Kidney epithelial cell (primary cell): ENCODE measurements at regions not wholly inside any gene's neighbourhood (a gene's known extent, or its start where the extent isn't known, plus 50 kb on each side); places are given as distances from the start of the nearest gene placed in this dataset.
"Not testable (repeated sequence)": the region's sequence is repeated elsewhere in the genome, so short reads cannot be mapped to it uniquely, and the experiment has no call there.

Experiments used
- DNase-seq: peaks from one replicate; pipeline ENCODE4 v3.0.0-alpha.2; 2010; ENCODE audit warnings: low read depth
- H3K27me3 ChIP-seq: 2 replicates; pipeline ENCODE4 v1.6.0; 2011; ENCODE audit warnings: low read length; ENCODE audit not compliant: control insufficient read depth, insufficient read depth
- H3K36me3 ChIP-seq: 2 replicates; pipeline ENCODE4 v1.5.1; 2011; ENCODE audit warnings: low read length; ENCODE audit not compliant: control insufficient read depth, insufficient read depth
- H3K4me3 ChIP-seq: 2 replicates; pipeline ENCODE4 v1.5.1; 2011; ENCODE audit warnings: low read depth, mild to moderate bottlenecking, control low read depth, low read length
- TF ChIP-seq, protein P1 (sequence below): IDR thresholded peaks from 2 replicates; pipeline ENCODE4 v1.5.1; 2011; ENCODE audit warnings: mild to moderate bottlenecking, moderate library complexity, low read length, control low read depth, inconsistent platforms; ENCODE audit not compliant: insufficient read depth, poor library complexity, severe bottlenecking

DNA sequence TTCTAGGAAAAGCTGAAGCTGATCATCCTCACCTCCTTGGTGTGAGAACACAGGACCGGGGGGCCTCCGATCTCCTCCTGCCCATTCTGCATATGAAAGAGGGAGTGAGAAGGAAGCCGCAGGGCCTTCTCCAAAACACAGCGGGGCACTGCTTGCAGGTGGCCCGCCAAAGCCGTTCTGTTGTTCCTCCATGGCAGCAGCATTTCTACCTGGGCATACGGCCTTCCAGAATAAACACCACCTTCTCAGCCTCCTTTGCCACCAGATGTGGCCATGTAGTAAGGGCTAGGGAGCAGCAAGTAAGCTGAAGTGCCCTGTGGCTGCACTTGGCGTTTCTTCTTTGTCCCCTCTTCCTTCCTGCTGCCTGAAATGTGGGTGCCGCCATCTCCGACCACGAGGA is 214.9 kb downstream of the TOMM20 start:
- no peaks in the 10 kb centered on the region for H3K27me3 ChIP-seq
- TF ChIP-seq, protein P1, sequence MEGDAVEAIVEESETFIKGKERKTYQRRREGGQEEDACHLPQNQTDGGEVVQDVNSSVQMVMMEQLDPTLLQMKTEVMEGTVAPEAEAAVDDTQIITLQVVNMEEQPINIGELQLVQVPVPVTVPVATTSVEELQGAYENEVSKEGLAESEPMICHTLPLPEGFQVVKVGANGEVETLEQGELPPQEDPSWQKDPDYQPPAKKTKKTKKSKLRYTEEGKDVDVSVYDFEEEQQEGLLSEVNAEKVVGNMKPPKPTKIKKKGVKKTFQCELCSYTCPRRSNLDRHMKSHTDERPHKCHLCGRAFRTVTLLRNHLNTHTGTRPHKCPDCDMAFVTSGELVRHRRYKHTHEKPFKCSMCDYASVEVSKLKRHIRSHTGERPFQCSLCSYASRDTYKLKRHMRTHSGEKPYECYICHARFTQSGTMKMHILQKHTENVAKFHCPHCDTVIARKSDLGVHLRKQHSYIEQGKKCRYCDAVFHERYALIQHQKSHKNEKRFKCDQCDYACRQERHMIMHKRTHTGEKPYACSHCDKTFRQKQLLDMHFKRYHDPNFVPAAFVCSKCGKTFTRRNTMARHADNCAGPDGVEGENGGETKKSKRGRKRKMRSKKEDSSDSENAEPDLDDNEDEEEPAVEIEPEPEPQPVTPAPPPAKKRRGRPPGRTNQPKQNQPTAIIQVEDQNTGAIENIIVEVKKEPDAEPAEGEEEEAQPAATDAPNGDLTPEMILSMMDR = no peak
- H3K4me3 ChIP-seq = no peak overlapping the region
- DNase-seq = no peak
- H3K36me3 ChIP-seq = no peaks in the 10 kb centered on the region

DNA sequence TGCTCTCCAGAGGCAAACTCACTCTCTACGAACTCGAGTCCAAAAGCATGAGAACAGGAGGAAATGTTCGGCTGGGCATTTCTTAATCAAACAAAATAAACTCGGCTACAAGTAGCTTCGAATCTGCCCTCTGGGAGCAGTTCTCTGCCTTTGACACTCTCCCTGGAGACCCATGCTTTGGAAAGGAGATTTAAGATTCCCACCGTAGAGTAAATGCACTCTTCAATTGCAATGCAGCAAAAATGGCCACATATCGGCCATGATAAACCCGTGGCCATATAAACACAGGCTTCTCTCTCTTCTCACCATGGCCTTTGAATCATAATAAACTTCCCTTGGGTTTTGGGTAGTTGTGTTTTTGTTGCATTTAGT is 215.4 kb downstream of the TOMM20 start:
- Histone ChIP-seq H3K36me3 (no peaks in the 10 kb centered on the region), H3K27me3 (no peaks in the 10 kb centered on the region), H3K4me3 (no peak overlapping the region)
- DNase-seq = no peak
- TF ChIP-seq, protein P1 = no peak

DNA sequence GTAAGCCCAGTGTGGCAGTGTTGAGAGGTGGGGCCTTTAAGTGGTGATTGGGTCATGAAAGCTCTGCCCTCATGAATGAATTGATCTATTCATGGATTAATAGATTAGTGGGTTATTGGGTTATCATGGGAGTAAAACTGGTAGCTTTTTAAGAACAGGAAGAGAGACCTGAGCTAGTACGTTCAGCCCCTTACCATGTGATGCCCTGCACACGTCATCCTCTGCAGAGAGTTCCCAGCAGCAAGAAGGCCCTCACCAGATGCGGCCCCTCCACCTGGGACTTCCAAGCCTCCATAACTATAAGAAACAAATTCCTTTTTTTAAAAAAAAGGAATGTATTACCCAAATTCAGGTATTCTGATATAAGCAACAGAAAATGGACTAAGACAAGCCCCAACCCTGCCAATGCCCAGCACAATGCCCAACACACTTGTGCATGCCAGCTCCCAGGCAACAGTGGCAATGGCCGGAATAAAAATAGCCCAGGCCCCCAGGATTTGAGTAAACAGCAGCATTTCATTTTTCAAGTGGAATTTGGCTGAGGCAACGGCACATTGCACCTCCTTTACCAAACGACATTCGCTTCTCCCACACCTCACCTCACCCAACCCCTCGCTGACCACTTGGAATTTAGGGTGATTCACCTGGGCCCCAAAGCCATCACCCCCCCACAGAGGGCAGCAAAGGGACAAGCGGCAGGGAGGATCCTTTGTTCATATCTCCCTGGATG is 215.9 kb downstream of the TOMM20 start:
- Histone ChIP-seq H3K27me3 (no peaks in the 10 kb centered on the region), H3K36me3 (no peaks in the 10 kb centered on the region), H3K4me3 (no peak overlapping the region)
- TF ChIP-seq, protein P1 = no peak
- DNase-seq = no peak

DNA sequence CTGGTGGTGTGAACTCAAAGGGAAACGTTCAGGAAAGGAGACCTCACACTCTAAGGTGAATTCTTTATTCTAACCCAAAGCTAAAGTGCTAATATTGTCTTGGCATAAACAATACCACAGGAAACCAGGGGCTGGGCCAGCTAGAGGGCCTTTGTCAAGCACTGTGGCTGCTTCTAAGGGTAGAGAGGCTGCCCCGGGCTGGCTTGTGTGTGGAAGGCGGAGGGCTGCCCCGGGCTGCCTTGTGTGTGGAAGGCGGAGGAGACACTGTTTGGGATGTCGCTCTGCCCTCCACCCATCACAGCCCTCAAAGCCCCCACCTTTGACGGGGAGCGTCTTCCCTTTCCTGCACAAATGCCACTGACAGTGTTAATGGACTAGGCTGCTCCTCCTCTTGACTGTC is 216.8 kb downstream of the TOMM20 start:
- Histone ChIP-seq H3K36me3 (no peaks in the 10 kb centered on the region), H3K4me3 (no peak overlapping the region), H3K27me3 (no peaks in the 10 kb centered on the region)
- TF ChIP-seq, protein P1 = no peak
- no peak for DNase-seq

DNA sequence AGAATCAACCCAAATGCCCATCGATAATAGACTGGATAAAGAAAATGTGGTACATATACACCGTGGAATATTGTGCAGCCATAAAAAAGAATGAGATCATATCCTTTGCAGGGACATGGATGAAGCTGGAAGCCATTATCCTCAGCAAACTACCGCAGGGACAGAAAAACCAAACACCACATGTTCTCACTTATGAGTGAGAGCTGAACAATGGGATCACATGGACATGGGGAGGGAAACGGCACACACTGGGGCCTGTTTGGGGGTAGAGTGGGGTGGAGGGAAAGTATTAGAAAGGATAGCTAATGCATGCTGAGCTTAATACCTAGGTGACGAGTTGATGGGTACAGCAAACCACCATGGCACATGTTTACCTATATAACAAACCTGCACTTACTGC is 217.5 kb downstream of the TOMM20 start:
- H3K27me3 ChIP-seq, H3K4me3 ChIP-seq, DNase-seq, H3K36me3 ChIP-seq: not testable (repeated sequence)

DNA sequence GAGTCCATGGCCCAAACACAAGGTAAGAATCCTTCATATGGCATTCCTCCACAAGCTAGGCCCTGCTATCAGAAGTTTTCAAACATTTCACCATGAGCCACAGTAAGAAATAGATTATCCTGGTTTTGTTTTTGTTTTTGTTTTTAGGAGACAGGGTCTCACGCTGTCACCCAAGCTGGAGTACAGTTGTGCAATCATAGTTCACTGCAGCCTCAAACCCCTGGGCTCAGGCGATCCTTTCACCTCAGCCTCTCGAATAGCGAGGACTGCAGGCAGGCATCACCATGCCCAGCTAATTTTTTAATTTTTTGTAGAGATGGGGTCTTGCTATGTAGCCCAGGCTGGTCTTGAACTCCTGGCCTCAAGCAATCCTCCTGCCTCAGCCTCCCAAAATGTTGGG is 218.8 kb downstream of the TOMM20 start:
- TF ChIP-seq, protein P1 = no peak
- H3K36me3 ChIP-seq = no peaks in the 10 kb centered on the region
- no peak for DNase-seq
- no peak overlapping the region for H3K4me3 ChIP-seq
- no peaks in the 10 kb centered on the region for H3K27me3 ChIP-seq
